ENCODE measurements at regions not wholly inside any gene's neighbourhood (a gene's known extent, or its start where the extent isn't known, plus 50 kb on each side); places are given as distances from the start of the nearest gene placed in this dataset.

DNA sequence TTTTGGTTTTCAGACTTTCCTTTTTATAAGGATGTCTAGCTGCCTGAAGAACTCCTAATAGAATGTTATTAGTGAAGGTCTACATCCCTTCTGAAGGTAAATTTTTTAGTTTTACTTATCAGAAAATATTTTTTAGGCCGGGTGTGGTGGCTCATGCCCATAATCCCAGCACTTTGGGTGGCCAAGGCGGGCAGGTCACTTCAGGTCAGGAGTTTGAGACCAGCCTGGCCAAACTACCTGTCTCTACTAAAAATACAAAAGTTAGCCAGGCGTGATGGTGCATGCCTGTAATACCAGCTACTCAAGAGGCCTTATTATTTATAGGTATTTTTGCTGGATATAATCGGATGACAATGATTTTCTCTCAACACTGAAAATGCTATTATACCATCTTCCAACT is 181.9 kb upstream of the KCNK2 start:
- no peaks in the 10 kb centered on the region for H4K20me1 ChIP-seq (ENCODE audit: control insufficient read depth, insufficient read depth, low read length, poor library complexity, severe bottlenecking)
- Mint-ChIP-seq H3K9me3 (ENCODE audit: insufficient read depth) (no peaks in the 10 kb centered on the region), H3K4me1 (no peaks in the 10 kb centered on the region), H3K4me3 (no peak overlapping the region), H3K27me3 (no peaks in the 10 kb centered on the region), H3K27ac (no peak overlapping the region)
- WGBS (ENCODE audit: insufficient coverage): no CpG with 5 or more reads among the region's 4 CpGs
- DNase-seq: no peak
- no peak overlapping the region for H3K4me3 ChIP-seq (ENCODE audit: control extremely low read depth in 1 of 5, extremely low read depth in 1 of 5, insufficient read depth in 1 of 5, low read depth in 2 of 5, low read length in 4 of 5)
- H3K36me3 ChIP-seq (replicated peaks in 1 of 2; ENCODE audit: control extremely low read depth in 1 of 2, control insufficient read depth in 1 of 2, extremely low read depth in 1 of 2, insufficient read depth in 2 of 2, low read length in 1 of 2): no peaks in the 10 kb centered on the region
- H3K9me3 ChIP-seq (ENCODE audit: control extremely low read depth in 1 of 3, control insufficient read depth in 2 of 3, insufficient read depth in 1 of 3, low read length in 2 of 3): no peaks in the 10 kb centered on the region
- POLR2A ChIA-PET: no interaction called here
- CTCF ChIA-PET: no interaction called here
- H3K79me2 ChIP-seq (ENCODE audit: control insufficient read depth, insufficient read depth, low read length): no peaks in the 10 kb centered on the region
- intact Hi-C loops (cut with micrococcal nuclease): no loop called here
- no peak for TF ChIP-seq EZH2 (IDR thresholded peaks at IDR 0.05; ENCODE audit: borderline replicate concordance, insufficient read depth, low read depth, low read length, poor library complexity, severe bottlenecking)
- TF ChIP-seq, protein P1, sequence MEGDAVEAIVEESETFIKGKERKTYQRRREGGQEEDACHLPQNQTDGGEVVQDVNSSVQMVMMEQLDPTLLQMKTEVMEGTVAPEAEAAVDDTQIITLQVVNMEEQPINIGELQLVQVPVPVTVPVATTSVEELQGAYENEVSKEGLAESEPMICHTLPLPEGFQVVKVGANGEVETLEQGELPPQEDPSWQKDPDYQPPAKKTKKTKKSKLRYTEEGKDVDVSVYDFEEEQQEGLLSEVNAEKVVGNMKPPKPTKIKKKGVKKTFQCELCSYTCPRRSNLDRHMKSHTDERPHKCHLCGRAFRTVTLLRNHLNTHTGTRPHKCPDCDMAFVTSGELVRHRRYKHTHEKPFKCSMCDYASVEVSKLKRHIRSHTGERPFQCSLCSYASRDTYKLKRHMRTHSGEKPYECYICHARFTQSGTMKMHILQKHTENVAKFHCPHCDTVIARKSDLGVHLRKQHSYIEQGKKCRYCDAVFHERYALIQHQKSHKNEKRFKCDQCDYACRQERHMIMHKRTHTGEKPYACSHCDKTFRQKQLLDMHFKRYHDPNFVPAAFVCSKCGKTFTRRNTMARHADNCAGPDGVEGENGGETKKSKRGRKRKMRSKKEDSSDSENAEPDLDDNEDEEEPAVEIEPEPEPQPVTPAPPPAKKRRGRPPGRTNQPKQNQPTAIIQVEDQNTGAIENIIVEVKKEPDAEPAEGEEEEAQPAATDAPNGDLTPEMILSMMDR (IDR thresholded peaks at IDR 0.05): no peak
- H3K27me3 ChIP-seq (replicated peaks in 1 of 4; ENCODE audit: control extremely low read depth in 1 of 4, control insufficient read depth in 3 of 4, insufficient read depth in 4 of 4, low read length in 3 of 4): no peaks in the 10 kb centered on the region
- no peak overlapping the region for H3K9ac ChIP-seq (ENCODE audit: low read length)
- H2AFZ ChIP-seq (ENCODE audit: insufficient read depth, low read depth, low read length, poor library complexity, severe bottlenecking): no peak overlapping the region
- ATAC-seq (ENCODE audit: low read depth): no peak
- H3K4me2 ChIP-seq (replicated peaks; ENCODE audit: low read depth, low read length, poor library complexity, severe bottlenecking): no peak overlapping the region
- H3K4me1 ChIP-seq (ENCODE audit: control insufficient read depth in 2 of 2, insufficient read depth in 2 of 2, low read length in 2 of 2): no peaks in the 10 kb centered on the region
- H3K27ac ChIP-seq (ENCODE audit: low read length in 2 of 2): no peak overlapping the region

DNA sequence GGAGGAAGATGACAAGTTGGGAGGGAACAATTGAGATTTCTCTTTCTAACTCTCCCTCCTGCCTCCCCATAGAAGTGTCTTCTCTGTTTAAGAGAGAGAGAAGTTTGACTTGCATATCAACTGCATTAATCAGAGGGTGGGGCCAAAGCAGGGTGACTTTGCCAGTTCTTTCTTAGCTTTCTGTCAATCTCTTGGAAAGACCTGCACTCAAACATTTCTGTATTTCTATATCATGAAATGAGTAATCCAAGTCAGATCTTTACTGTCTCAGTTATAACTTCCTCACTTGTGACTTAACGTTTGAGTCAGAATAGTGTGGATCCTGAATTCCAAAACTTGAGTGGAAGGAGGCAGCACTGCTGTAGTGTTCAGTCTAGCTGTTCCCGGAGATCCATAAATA is 180.8 kb upstream of the KCNK2 start:
- H3K4me1 Mint-ChIP-seq: no peaks in the 10 kb centered on the region
- no CpG with 5 or more reads among the region's 2 CpGs for WGBS (ENCODE audit: insufficient coverage)
- no peaks in the 10 kb centered on the region for H3K4me1 ChIP-seq (ENCODE audit: control insufficient read depth in 2 of 2, insufficient read depth in 2 of 2, low read length in 2 of 2)
- H3K27me3 ChIP-seq (replicated peaks in 1 of 4; ENCODE audit: control extremely low read depth in 1 of 4, control insufficient read depth in 3 of 4, insufficient read depth in 4 of 4, low read length in 3 of 4): no peaks in the 10 kb centered on the region
- no peaks in the 10 kb centered on the region for H3K9me3 ChIP-seq (ENCODE audit: control extremely low read depth in 1 of 3, control insufficient read depth in 2 of 3, insufficient read depth in 1 of 3, low read length in 2 of 3)
- H3K4me2 ChIP-seq (replicated peaks; ENCODE audit: low read depth, low read length, poor library complexity, severe bottlenecking): no peak overlapping the region
- H3K27ac ChIP-seq (ENCODE audit: low read length in 2 of 2): no peak overlapping the region
- ChIA-PET CTCF (no interaction called here), POLR2A (no interaction called here)
- no peak for TF ChIP-seq EZH2 (IDR thresholded peaks at IDR 0.05; ENCODE audit: borderline replicate concordance, insufficient read depth, low read depth, low read length, poor library complexity, severe bottlenecking)
- TF ChIP-seq, protein P1 (IDR thresholded peaks at IDR 0.05): no peak
- H3K9me3 Mint-ChIP-seq (ENCODE audit: insufficient read depth): no peaks in the 10 kb centered on the region
- H3K4me3 Mint-ChIP-seq: no peak overlapping the region
- H3K79me2 ChIP-seq (ENCODE audit: control insufficient read depth, insufficient read depth, low read length): no peaks in the 10 kb centered on the region
- DNase-seq: no peak
- no peaks in the 10 kb centered on the region for H4K20me1 ChIP-seq (ENCODE audit: control insufficient read depth, insufficient read depth, low read length, poor library complexity, severe bottlenecking)
- H3K36me3 ChIP-seq (replicated peaks in 1 of 2; ENCODE audit: control extremely low read depth in 1 of 2, control insufficient read depth in 1 of 2, extremely low read depth in 1 of 2, insufficient read depth in 2 of 2, low read length in 1 of 2): no peaks in the 10 kb centered on the region
- no peak overlapping the region for H3K4me3 ChIP-seq (ENCODE audit: control extremely low read depth in 1 of 5, extremely low read depth in 1 of 5, insufficient read depth in 1 of 5, low read depth in 2 of 5, low read length in 4 of 5)
- intact Hi-C loops (cut with micrococcal nuclease): no loop called here
- H3K27me3 Mint-ChIP-seq: no peaks in the 10 kb centered on the region
- no peak for ATAC-seq (ENCODE audit: low read depth)
- no peak overlapping the region for H2AFZ ChIP-seq (ENCODE audit: insufficient read depth, low read depth, low read length, poor library complexity, severe bottlenecking)
- H3K27ac Mint-ChIP-seq: no peak overlapping the region
- H3K9ac ChIP-seq (ENCODE audit: low read length): no peak overlapping the region
